Putamen (tissue), 1 donor: ENCODE measurements at regions not wholly inside any gene's neighbourhood (a gene's known extent, or its start where the extent isn't known, plus 50 kb on each side); places are given as distances from the start of the nearest gene placed in this dataset.
"Not testable (repeated sequence)": the region's sequence is repeated elsewhere in the genome, so short reads cannot be mapped to it uniquely, and the experiment has no call there.

ENCODE experiments used
- DNase-seq: peaks from one replicate; pipeline ENCODE4 v3.0.0-alpha.2; 2016; ENCODE audit warnings: low spot score

DNA sequence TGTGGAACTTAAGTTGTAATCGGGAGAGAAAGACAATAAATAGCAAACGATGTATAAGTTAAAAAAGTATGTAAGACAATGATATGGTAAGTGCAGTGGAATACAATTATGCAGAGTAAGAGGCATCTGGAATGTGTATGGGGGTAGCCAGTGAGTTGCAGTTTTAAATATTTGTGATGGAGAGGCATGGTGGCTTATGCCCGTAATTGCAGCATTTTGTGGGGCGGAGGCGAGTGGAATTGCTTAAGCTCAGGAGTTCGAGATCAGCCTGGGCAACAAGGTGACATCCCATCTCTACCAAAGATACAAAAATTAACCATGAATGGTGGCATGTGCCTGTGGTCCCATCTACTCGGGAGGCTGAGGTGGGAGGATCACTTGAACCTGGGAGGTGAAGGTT lies 52.5 kb upstream of the WDFY3 start:
- DNase-seq, result no peak

DNA sequence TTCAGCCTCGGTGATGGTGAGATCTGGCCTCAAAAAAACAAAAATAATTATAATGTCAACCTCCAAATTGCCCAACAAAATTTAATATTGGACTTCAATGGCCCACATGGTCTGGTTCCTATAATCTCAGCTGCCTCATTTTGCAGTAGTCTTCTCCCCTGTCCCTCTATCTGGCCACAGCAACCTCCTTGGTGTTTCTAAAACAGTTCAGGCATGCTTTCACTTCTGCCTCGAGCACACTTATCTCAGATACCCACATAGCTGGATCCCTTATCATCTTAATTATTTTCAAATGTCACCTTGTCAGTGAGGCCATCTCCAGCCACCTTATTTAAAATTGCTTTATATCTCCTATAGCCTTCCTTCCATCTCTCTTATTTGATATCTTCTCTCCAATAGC lies 52.9 kb upstream of the WDFY3 start:
- DNase-seq, result no peak

- no peak for DNase-seq
Observed at GRCh38 chr4:85024671-85025070, 58.2 kb upstream of the WDFY3 start.

- no peak for DNase-seq
Observed at GRCh38 chr4:85028910-85029309, 62.4 kb upstream of the WDFY3 start.

DNA sequence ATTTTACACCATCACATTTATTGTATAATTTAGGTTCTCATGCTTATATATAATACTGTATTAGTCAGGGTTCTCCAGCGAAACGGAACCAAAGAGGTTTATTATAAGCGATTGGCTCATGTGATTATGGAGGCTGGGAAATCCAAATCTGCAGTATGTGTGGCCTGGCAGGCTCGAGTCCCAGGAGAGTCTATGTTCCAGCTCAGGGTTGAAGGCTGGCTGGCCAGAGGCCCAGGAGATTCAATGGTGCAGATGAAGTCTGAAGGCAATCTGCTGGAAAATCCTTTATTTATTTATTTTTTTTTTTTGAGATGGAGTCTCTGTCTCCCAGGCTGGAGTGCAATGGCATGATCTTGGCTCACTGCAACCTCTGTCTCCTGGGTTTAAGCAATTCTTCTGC lies 63.0 kb upstream of the WDFY3 start:
- DNase-seq, result no peak

DNA sequence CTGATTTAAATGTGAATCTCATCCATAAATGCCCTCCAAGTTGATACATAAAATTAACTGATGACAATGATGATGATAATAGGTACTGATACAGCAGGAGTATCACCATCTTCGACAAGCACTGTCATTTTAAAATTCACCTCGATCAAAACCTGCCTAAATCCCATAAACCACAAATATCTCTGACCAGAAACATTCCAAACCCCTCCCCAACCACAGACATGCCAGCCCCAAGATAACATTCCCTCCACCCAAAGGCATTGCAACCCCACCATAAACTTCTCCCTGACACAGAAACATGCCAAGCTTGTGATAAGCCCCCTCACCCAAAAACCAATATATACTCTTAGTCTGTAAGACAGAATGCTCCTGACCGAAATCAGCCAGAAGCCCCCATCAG lies 63.7 kb upstream of the WDFY3 start:
- no peak for DNase-seq

DNA sequence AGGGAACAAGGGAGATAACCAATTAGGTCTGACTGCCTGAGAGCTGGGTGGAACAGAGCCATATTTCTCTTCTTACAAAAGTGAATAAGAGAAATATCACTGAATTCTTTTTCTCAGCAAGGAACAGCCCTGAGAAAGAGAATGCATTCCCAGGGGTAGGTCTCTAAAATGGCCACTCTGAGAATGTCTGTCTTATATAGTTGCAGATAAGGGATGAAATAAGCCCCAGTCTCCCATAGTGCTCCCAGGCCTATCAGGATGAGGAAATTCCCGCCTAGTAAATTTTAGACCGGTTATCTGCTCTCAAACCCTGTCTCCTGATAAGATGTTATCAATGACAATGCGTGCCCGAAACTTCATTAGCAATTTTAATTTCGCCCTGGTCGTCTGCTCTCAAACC lies 67.3 kb upstream of the WDFY3 start:
- not testable (repeated sequence) for DNase-seq

GRCh38 chr4:85039526-85039925 lies 73.0 kb upstream of the WDFY3 start:
- DNase-seq, result no peak

DNA sequence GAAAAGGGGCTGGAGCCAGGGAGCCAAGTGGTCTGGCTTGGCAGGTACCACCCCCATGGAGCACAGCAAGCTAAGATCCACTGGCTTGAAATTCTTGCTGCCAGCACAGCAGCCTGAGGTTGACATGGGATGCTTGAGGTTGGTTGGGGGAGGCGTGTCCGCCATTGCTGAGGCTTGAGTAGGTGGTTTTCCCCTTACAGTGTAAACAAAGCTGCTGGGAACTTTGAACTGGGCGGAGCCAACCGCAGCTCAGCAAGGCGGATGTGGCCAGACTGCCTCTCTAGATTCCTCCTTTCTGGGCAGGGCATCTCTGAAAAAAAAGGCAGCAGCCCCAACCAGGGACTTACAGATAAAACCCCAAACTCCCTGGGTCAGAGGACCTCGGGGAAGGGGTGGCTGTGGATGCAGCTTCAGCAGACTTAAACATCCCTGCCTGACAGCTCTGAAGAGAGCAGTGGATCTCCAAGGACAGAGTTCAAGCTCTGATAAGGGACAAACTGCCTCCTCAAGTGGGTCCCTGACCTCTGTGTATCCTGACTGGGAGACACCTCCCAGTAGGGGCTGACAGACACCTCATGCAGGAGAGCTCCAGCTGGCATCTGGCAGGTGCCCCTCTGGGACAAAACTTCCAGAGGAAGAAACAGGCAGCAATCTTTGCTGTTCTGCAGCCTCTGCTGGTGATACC lies 77.5 kb upstream of the WDFY3 start:
- not testable (repeated sequence) for DNase-seq

DNA sequence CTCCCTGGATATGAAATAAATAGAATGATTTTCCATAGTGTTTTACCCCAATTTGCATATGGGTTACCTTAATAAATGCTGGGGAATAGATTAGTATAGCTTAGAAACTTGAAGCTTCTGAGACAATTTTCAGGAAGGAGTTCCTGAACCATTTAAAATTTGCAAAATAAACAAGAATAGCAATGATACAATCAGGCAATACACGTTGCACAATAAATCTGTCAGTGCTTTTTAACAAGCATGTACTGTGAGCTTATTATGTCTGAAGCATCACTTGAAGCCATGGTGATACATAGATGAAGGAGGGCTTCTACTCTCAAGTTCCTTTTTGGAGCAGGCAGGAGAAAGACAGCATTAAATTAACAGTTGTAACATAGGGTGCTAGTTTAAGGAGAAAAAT lies 84.2 kb upstream of the WDFY3 start:
- no peak for DNase-seq

- DNase-seq, result no peak
Observed at GRCh38 chr4:85051526-85051925, 85.0 kb upstream of the WDFY3 start.

DNA sequence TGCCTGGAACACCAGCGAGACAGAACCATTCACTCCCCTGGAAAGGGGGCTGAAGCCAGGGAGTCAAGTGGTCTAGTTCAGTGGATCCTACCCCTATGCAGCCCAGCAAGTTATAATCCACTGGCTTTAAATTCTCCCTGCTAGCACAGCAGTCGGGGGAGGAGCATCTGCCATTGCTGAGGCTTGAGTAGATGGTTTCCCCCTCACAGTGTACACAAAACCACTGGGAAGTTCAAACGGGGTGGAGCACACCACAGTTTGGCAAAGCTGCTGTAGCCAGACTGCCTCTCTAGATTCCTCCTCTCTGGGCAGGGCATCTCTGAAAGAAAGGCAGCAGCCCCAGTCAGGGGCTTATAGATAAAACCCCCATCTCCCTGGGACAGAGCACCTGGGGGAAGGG lies 88.4 kb upstream of the WDFY3 start:
- DNase-seq, result not testable (repeated sequence)

- DNase-seq, result no peak
Observed at GRCh38 chr4:85058551-85058950, 92.1 kb upstream of the WDFY3 start.

DNA sequence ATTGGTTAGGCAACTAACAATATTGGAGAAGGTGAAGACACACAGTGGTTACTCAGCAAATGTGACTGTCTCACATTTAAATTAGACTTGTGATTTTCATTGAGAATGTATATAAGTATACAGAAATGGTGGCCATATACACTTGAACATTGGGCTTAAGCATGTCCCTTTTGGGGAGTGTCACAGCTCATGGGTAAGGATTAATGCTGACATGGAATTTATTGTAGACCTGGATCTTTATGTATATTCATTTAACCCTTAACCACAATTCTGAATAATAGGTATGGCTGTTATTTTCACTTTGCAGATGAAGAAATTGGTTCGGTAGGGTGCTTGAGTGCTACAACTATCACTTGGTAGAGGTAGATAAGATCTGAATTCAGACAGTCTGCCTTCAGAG lies 95.5 kb upstream of the WDFY3 start:
- DNase-seq, result no peak

DNA sequence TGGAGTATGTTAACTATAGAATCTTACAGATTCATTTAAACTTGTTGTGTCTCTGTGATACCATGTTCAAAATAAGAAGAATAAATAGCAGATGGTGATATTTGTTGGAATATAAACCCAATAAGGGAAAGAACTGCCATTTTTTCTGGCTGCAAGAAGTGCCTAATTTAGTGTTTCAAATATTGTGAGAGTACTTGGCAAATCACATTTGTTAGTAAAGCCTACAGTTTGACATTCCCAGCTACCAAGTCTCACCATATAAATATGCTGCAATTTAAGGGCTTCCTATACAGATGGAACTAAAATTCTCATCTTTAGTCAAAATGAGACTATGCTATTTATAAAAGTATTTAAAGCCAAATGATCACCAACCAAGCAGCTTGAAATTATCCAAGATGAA lies 96.0 kb upstream of the WDFY3 start:
- DNase-seq, result no peak

GRCh38 chr4:85067342-85067741 lies 100.9 kb upstream of the WDFY3 start:
- DNase-seq, result no peak

- no peak for DNase-seq
Observed at GRCh38 chr4:85078016-85078415, 111.5 kb upstream of the WDFY3 start.

- DNase-seq, result no peak
Observed at GRCh38 chr4:85081196-85081595, 114.7 kb upstream of the WDFY3 start.

- DNase-seq, result peak; percentile 65
Observed at GRCh38 chr4:85084371-85085094, 118.0 kb upstream of the WDFY3 start.

DNA sequence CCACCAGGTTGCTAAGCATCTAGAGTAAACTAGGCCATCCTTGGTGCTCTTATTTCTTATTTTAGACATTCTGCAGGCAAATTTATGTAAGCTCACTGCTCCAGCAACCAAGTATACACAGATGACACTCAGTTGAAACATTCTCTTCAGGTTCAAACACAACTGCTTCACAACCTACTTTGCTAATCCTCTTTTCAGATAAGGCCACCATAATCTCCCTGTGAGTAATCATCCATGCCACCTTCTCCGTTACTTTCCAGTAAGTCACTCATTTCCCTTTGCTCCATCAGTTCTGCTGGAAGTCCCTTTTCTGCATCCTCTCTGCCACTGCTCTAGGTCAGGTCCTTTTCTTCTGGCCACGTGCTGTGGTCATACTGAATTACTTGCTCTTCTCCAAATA lies 120.2 kb upstream of the WDFY3 start:
- DNase-seq, result no peak

- DNase-seq, result no peak
Observed at GRCh38 chr4:85092536-85092935, 126.0 kb upstream of the WDFY3 start.

DNA sequence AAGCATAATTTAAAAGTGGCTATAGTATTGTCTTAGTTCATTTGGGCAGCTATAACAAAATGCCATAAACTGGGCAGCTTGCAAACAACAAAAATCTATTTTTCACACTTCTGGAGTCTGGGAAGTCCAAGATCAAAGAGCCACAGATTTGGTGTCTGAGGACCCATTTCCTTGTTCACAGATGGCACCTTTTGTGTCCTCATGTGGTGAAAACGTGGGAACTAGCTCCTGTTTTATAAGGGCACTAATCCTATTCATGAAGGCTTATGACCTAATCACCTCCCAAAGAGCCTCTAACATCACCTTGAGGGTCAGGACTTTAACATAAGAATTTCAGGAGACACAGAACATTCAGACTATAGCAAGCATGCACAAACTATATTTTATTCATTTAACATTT lies 126.5 kb upstream of the WDFY3 start:
- DNase-seq, result no peak

DNA sequence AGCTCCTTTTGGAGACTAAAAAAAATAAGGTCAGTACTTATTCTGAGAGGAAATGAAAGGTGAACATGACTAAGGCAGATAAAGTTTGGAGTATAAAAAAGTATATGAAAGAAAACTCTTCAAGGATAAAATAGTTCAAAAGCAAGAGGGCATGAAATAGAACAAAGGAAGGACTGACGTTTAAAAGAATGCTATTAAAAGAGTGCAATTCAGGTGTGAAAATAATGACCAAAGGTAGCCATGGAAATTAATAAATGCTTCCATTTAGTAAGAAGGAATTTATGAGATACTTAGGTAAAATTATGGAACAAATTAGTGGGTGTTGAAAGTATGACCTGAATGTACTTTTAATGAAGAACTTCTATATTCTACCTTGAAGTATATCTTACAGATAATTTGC lies 128.2 kb upstream of the WDFY3 start:
- no peak for DNase-seq

DNA sequence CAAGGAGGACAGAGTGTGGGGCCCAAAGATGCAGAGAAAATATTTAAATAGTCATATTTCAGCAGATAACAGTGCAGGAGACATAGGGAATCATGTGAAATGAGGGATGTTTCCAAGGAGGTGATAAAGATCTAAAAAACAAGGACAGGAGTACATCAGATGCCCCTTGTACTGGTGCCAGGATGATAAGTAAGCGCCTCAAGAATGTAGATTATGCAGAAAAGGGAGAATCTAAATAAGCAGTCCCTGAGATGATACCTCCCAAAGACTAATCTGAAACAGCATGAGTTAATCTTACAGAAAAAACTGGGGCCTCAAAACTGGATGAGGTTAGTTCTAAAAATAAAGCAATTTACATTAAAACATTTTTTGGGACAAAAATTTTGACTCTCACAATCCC lies 136.1 kb upstream of the WDFY3 start:
- no peak for DNase-seq
